Thymus (tissue), 11 donors: ENCODE measurements at regions not wholly inside any gene's neighbourhood (a gene's known extent, or its start where the extent isn't known, plus 50 kb on each side); places are given as distances from the start of the nearest gene placed in this dataset.

Source experiments
- DNase-seq, 9 donors: peaks; one replicate each; pipeline ENCODE4 v3.0.0-alpha.2; 2013; ENCODE audit warnings: low spot score in 9 of 9, low read depth in 6 of 9, missing footprints in 1 of 9
- H3K27ac ChIP-seq, 2 donors: one replicate each; pipeline ENCODE4 v1.5.1; 2013; ENCODE audit warnings: control low read depth in 1 of 2, low read depth in 1 of 2, low read length in 1 of 2, mild to moderate bottlenecking in 1 of 2, moderate library complexity in 1 of 2
- H3K27me3 ChIP-seq, 2 donors: one replicate each; pipeline ENCODE4 v1.5.1; 2013; ENCODE audit warnings: low read length in 1 of 2; ENCODE audit not compliant: control insufficient read depth in 2 of 2, insufficient read depth in 1 of 2
- H3K36me3 ChIP-seq, 2 donors: one replicate each; pipeline ENCODE4 v1.5.1; 2013; ENCODE audit warnings: low read length in 1 of 2, mild to moderate bottlenecking in 1 of 2, moderate library complexity in 1 of 2; ENCODE audit not compliant: control insufficient read depth in 2 of 2, insufficient read depth in 2 of 2
- H3K4me1 ChIP-seq, 2 donors: one replicate each; pipeline ENCODE4 v1.5.1; 2013; ENCODE audit warnings: low read length in 2 of 2; ENCODE audit not compliant: control insufficient read depth in 2 of 2, insufficient read depth in 2 of 2
- H3K4me3 ChIP-seq, 2 donors: one replicate each; pipeline ENCODE4 v1.5.1; 2013; ENCODE audit warnings: low read length in 2 of 2, control low read depth in 1 of 2, mild to moderate bottlenecking in 1 of 2
- H3K9me3 ChIP-seq, 2 donors: one replicate each; pipeline ENCODE4 v1.5.1; 2013; ENCODE audit warnings: low read length in 1 of 2, mild to moderate bottlenecking in 1 of 2; ENCODE audit not compliant: control insufficient read depth in 2 of 2, insufficient read depth in 1 of 2
- WGBS: extraction: QIAGEN DNeasy Blood & Tissue Kit; methylation state at CpG from one replicate; pipeline ENCODE4 v1.1.7; 2013; 5-methylcytosine and 5-hydroxymethylcytosine counted together
- donor health status: healthy.

GRCh38 chr3:102098130-102098885 lies 249.0 kb downstream of the NFKBIZ start:
- no peaks in the 10 kb centered on the region for H3K36me3 ChIP-seq
- no peaks in the 10 kb centered on the region for H3K9me3 ChIP-seq
- H3K27ac ChIP-seq = no peak overlapping the region
- H3K4me1 ChIP-seq = no peaks in the 10 kb centered on the region
- no peak overlapping the region for H3K4me3 ChIP-seq
- no peaks in the 10 kb centered on the region for H3K27me3 ChIP-seq
- WGBS = 92% methylated on average over 3 of the region's 3 CpGs
- no peak for DNase-seq

GRCh38 chr3:102099913-102100312 lies 250.6 kb downstream of the NFKBIZ start:
- WGBS = 92% methylated on average over 1 of the region's 1 CpG
- Histone ChIP-seq H3K4me3 (no peak overlapping the region), H3K9me3 (no peaks in the 10 kb centered on the region), H3K27me3 (no peaks in the 10 kb centered on the region), H3K4me1 (no peaks in the 10 kb centered on the region), H3K36me3 (no peaks in the 10 kb centered on the region), H3K27ac (no peak overlapping the region)
- DNase-seq = no peak

GRCh38 chr3:102102394-102102793 lies 253.1 kb downstream of the NFKBIZ start:
- peaks cover 0 to 3% of the 10 kb centered on the region in 2 donors for H3K4me1 ChIP-seq
- no peak overlapping the region for H3K27ac ChIP-seq
- WGBS = 93% methylated on average over 3 of the region's 3 CpGs
- DNase-seq = no peak
- H3K9me3 ChIP-seq = no peaks in the 10 kb centered on the region
- H3K36me3 ChIP-seq = no peaks in the 10 kb centered on the region
- H3K4me3 ChIP-seq = no peak overlapping the region
- H3K27me3 ChIP-seq = no peaks in the 10 kb centered on the region

GRCh38 chr3:102104033-102104432 lies 254.7 kb downstream of the NFKBIZ start:
- Histone ChIP-seq H3K4me3 (no peak overlapping the region), H3K27me3 (no peaks in the 10 kb centered on the region), H3K36me3 (no peaks in the 10 kb centered on the region), H3K27ac (no peak overlapping the region), H3K4me1 (peaks cover 0 to 3% of the 10 kb centered on the region in 2 donors), H3K9me3 (no peaks in the 10 kb centered on the region)
- 50% methylated on average over 2 of the region's 2 CpGs for WGBS
- no peak for DNase-seq

- H3K27ac ChIP-seq = no peak overlapping the region
- peaks cover 0 to 3% of the 10 kb centered on the region in 2 donors for H3K4me1 ChIP-seq
- no peaks in the 10 kb centered on the region for H3K9me3 ChIP-seq
- DNase-seq = no peak
- no peak overlapping the region for H3K4me3 ChIP-seq
- H3K36me3 ChIP-seq = no peaks in the 10 kb centered on the region
- H3K27me3 ChIP-seq = no peaks in the 10 kb centered on the region
- 97% methylated on average over 5 of the region's 5 CpGs for WGBS
Measured at GRCh38 chr3:102105193-102105592, 255.9 kb downstream of the NFKBIZ start.

- Histone ChIP-seq H3K36me3 (no peaks in the 10 kb centered on the region), H3K27me3 (no peaks in the 10 kb centered on the region), H3K27ac (no peak overlapping the region), H3K4me3 (no peak overlapping the region), H3K4me1 (peaks cover 0 to 3% of the 10 kb centered on the region in 2 donors), H3K9me3 (no peaks in the 10 kb centered on the region)
- peak in 1 of 9 donors; percentile 39 for DNase-seq
- 90% methylated on average over 9 of the region's 9 CpGs for WGBS
Measured at GRCh38 chr3:102106416-102107097, 257.2 kb downstream of the NFKBIZ start.

- no peaks in the 10 kb centered on the region for H3K9me3 ChIP-seq
- no peaks in the 10 kb centered on the region for H3K27me3 ChIP-seq
- DNase-seq = no peak
- no peak overlapping the region for H3K4me3 ChIP-seq
- no peaks in the 10 kb centered on the region for H3K36me3 ChIP-seq
- no peak overlapping the region for H3K27ac ChIP-seq
- H3K4me1 ChIP-seq = no peaks in the 10 kb centered on the region
Measured at GRCh38 chr3:102112704-102113230, 263.5 kb downstream of the NFKBIZ start.

- 95% methylated on average over 11 of the region's 11 CpGs for WGBS
- Histone ChIP-seq H3K4me3 (no peak overlapping the region), H3K27ac (peak overlapping the region; percentile 42 to 62), H3K9me3 (no peaks in the 10 kb centered on the region), H3K4me1 (no peaks in the 10 kb centered on the region), H3K27me3 (no peaks in the 10 kb centered on the region), H3K36me3 (no peaks in the 10 kb centered on the region)
- DNase-seq = no peak
Measured at GRCh38 chr3:102113421-102114041, 264.2 kb downstream of the NFKBIZ start.
